OCI-LY7 (cell line): ENCODE measurements at regions not wholly inside any gene's neighbourhood (a gene's known extent, or its start where the extent isn't known, plus 50 kb on each side); places are given as distances from the start of the nearest gene placed in this dataset.

Source experiments
- CTCF ChIP-seq: fragments of 200-600 bp; sonication (generic); conservative IDR thresholded peaks from 2 replicates; pipeline ENCODE4 v1.5.1; 2014; ENCODE audit warnings: mild to moderate bottlenecking, antibody characterized with exemption, low read length, moderate library complexity, mixed read lengths
- EZH2phosphoT487 ChIP-seq: fragments of 200-600 bp; sonication (generic); IDR thresholded peaks from 2 replicates; pipeline ENCODE4 v1.6.1; 2018; ENCODE audit warnings: low read depth, borderline replicate concordance, mild to moderate bottlenecking, mixed run types, antibody characterized with exemption, low read length, moderate library complexity, mixed read lengths

- TF ChIP-seq CTCF (no peak), EZH2phosphoT487 (no peak)
Observed at GRCh38 chr11:106523171-106523570, 445.7 kb downstream of the AASDHPPT start.
